Lower leg skin (tissue), 3 donors: ENCODE measurements at regions not wholly inside any gene's neighbourhood (a gene's known extent, or its start where the extent isn't known, plus 50 kb on each side); places are given as distances from the start of the nearest gene placed in this dataset.

Experiments
- CTCF ChIP-seq, 3 donors: fragments of 450-650 bp; IDR thresholded peaks; one replicate each; pipeline ENCODE4 v1.5.1; 2016; ENCODE audit warnings: antibody characterized with exemption in 3 of 3, mild to moderate bottlenecking in 3 of 3, moderate library complexity in 2 of 3
- POLR2A ChIP-seq, 2 donors: fragments of 450-650 bp; IDR thresholded peaks; one replicate each; pipeline ENCODE4 v1.6.1; 2016 to 2017; ENCODE audit warnings: antibody characterized with exemption in 2 of 2, mild to moderate bottlenecking in 1 of 2, moderate library complexity in 1 of 2

GRCh38 chr16:81175325-81175891, 63.1 kb upstream of the BCO1 start:
- TF ChIP-seq CTCF (IDR thresholded peaks at IDR 0.05) (no peak), POLR2A (IDR thresholded peaks at IDR 0.05) (no peak)
